ENCODE measurements at regions not wholly inside any gene's neighbourhood (a gene's known extent, or its start where the extent isn't known, plus 50 kb on each side); places are given as distances from the start of the nearest gene placed in this dataset.

DNA sequence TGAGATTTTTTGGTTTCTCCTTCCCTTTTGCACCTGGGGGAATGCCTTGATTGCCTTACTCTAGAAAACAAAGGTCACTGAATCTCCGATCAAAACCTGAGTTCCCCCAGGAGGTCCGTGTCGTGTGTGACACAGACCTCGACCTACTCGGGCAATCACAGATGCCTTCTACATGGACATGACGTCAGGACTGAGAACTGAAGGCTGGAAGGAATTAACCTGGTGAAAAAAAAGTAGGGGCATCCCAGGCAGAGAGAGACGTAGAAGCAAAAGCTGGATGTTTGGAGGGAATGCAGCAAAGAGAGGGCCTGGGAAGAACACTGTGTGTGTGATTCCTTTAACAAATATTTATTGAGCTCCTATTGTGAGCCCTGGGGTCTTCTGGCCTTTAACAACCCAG lies 178.0 kb downstream of the PRDM2 start:
- DNase-seq: no peak

DNA sequence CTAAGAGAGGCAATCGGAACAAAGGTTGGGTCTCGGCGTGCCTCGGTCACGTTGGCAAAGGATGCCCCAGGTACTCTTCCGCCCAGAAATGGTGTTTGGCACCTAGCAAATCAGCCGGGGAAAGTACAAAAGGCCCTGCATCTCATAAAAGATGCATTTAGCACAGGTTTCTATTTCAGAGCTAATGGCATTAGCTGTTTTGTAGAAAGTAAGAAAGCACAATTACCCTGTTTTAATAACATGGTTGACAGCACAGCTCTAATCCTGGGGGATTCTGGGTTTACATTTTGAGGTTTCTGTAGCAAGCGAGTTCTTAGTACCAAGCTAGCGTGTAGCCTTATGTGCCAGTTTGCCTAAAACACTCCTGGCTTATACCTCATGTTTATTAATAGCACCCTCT lies 178.5 kb downstream of the PRDM2 start:
- DNase-seq: no peak

DNA sequence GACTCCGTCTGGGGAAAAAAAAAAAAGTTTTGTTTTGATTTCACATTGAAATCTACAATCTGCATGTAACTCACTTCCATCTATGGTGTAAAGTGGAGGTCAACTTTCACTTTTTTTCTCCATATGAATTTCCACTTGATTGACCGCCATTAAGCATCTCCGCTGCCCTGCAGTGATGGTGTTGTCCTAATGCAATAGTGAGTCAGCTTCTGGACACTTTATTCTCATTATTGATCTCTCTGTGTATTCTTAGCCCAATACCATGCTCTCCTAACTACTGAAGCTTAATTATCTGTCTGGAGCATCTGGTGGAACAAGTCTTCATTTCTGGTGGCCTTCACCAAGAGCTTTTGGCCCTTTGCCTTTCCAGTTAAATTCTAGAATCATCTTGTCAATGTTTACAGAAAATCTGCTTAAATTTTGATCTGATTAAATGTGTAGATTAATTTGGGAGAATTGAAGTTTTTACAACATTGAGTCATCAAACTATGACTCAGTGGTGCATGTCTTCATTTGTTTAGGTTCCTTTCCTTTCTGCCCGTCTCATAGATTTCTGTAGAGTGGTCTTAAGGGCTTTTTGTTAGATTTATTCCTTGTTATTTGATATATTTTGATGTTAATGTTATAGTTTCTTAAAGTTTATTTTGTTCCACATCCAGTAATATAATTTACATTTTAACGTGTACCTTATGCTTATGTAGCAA lies 181.5 kb downstream of the PRDM2 start:
- no peak for DNase-seq

DNA sequence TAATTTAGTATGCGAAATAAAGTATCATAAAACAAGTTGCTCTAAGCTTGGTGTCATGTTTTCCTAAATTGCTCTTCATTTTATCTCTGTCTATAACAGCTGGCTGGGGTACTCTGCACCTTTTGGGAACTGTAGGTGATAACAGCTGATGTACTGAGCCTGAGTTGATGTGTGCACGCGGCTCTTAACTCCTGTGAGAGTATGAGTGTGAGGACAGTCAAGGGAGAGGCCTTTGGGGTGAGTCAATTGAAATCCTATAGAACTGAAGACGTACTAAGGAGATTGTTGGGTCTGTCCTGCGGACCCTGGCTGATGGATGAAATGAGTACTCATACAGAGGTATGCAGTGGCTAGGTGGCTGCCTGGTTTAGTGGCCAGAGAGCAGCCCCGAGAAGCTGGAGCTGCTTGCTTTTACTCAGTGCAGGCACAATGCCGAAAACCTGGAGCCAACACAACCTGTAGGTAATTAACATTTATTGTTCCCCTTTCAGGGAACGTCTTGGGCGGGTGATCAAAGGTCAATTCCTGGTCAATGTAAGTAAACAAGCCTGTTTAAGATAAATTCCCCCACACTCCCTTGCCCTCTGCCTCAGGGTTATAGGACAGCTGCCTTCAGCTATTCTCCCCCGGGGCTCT lies 188.5 kb downstream of the PRDM2 start:
- DNase-seq: no peak

DNA sequence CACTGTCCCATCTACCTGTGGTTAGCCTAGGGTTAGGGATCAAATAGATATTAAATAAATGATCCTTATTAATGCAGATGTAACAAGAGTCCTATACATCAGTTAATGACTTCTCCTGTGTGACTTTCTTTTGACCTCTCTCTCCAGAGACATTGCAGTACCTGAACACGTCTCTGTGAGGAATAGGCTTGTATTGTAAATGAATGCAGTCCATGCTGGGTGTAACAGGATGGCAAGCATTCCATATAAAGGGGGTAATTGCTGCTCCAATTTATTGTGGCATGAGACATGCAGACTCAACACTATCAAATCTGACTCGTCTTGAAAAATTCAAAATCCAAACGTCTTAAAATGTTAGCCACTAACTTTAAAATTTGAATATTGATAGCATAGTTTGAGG lies 189.5 kb downstream of the PRDM2 start:
- no peak for DNase-seq

DNA sequence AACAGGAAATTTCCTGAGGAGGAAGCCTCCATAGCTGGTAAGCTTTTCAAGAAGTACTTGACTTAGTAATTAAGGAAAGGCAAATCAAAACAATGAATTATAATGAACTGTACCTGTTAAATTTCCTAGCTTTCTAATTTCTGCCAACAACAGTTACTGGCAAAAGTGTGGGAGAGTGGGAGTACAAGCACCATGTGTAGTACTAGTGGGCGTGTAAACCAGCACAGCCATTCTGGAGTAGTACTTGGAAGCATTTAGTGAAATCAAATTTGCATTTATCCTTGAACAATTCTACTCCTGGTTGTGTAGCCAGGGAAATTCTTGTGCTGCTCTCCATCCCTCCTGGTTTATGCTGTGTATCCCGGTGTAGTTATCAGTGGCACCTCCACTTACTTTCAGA lies 190.8 kb downstream of the PRDM2 start:
- no peak for DNase-seq

DNA sequence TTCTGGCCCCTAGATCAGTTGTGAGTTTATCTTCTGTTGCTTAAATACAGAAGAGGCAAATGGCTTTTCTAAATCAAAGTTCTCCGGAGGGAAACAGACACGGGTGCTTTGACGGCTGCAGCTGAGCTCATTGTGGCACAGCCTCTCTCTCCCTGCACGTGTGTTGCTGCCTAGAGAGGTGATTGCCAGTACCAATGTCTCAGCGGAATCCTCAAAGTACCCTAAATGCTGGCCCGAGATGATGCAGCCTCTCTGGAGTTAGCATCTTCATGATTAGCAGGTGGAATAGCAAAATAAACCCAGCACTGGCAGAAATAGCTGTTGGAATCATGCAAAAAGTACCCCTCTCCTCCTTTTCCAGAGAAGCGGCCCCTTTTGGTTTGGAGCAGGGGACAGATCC lies 192.2 kb downstream of the PRDM2 start:
- DNase-seq: no peak

DNA sequence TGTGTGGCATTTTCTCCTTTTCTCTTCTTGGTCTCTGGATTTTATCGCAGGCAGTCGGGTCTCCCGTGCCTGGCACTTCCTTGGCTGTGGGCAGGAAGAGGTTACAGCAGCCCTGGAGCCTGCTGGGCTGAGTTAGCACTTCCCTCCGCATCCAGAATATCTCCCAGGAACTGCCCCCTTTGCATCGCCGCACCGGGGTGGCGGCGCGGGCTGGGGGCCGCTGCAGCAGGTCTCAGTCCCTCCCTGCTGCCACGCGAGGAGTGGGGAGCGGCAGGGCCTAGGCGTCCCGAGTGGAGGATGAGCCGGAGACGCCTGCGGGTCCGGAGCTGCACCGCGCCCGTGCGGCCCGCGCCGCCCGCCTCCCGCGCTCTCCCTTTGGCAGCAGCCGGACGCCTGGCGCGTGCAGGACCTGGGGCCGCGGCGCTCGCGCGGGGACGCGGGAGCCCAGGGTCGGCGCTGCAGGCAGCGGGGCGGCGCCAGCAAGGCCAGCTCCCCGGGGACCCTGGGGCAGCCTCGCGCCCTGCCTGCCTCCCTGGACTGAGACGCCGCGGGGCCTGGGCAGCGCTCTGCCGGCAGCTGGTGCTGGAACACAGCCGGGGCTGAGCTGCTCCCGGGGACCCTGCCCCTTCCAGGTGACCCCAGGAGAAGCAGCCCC lies 192.8 kb downstream of the PRDM2 start:
- no peak for DNase-seq

DNA sequence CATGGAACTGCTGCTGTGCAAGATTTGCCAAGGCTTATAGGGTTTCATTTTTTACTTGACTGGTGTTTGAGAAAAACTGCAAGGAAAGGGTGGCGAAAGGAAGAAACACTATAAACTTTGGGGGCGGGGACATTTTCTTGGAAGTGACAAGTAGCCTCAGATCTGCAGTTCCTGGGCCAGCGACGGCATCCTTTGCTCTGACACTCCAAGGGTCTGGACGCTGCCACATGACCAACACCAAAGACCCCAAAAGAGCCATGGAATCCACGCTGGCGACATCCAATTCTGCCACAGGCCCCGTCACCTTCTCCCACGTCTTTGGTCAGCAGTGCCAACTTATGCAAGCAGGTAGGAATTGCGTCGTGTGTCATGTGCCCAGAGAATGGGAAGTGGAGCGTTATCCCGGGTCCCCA lies 193.4 kb downstream of the PRDM2 start:
- DNase-seq: no peak

DNA sequence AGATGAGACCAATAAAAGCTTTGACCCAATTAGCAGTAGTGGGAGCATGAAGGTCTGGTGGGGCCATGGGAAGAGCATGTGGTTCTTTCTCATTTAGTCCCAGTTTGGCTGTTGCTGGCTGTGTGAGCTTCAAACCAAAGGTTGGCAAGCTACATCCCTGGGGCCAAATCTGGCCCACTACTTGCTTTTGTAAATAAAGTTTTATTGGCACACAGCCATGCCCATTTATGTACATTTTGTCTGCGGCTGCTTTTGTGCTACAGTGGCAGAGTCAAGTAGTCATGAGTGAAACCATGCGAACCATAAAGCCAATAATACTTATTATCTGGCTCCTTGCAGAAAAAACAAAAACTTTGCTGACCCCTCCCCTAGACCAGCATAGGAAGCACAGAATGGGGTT lies 196.9 kb downstream of the PRDM2 start:
- DNase-seq: no peak

DNA sequence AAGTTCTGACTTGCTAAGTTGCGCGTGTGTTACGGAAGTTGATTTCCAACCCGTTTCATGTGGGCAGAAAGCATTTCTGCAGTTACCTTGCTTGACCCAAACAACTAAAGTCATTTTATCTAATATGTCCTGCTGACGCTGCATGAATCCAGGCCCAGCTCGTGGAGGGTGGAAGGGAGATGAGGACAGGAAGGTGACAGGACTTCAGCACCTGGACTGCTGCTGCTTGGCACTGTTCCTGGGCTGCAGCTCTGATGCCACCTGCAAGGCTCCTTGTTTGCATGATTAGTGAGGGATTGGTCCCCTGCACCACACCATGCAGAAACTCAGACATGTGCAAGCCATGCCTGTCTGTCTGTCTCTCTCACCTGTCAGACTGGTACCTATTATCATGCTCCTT lies 198.4 kb downstream of the PRDM2 start:
- no peak for DNase-seq

DNA sequence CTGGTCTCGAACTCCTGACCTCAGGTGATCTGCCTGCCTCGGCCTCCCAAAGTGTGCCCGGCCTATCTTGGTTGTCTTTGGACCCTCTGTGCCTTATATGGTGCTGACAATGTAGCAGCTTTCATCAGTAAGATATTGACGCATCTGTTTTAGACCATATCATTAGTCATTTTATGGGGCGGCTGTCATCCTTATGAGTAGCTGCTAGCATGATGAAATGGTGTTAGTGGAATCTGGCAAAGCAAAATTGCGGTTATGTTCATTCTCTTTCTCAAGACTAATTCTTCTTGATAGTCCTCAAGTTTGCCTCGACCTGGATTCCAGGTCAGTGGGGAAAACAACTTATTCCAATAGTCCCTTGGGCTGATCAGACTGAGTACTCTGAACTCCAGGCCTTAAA lies 199.9 kb downstream of the PRDM2 start:
- no peak for DNase-seq

DNA sequence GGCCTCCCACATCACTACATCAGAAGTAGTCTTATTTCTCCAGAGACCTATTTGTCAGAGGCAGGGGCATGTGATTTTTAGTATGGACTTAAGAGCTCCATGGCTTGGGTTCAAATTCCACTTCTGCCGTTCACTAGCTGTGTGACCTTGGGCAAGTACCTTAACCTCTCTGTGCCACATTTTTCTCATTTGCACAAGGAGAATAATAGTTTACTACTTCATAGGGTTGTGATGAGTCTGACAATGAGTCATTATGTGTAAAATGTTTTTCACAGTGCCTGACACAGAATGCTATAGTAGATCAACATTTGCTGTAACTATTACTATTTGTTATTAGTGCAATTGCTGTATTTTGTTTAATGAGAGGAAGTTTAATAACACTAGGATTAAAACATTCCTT lies 200.6 kb downstream of the PRDM2 start:
- no peak for DNase-seq

DNA sequence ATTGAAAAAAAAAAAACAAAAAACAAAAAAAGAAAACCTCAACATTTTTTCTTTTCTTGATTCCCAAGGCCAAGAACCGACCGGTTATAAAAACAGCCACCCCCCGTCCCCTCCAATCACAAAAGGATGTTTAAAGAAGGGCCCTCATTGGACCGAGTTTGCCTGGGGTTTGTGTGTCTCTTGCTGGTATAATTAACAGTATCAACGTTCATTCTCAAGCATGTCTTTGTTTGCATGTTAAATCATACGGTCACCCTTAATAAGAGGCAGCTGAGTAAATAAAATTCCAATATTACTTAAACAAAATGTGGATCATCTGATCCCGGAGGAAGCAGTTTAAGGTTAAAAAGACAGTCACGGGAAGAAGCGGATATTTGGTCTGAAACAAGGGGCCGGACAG lies 201.1 kb downstream of the PRDM2 start:
- no peak for DNase-seq

DNA sequence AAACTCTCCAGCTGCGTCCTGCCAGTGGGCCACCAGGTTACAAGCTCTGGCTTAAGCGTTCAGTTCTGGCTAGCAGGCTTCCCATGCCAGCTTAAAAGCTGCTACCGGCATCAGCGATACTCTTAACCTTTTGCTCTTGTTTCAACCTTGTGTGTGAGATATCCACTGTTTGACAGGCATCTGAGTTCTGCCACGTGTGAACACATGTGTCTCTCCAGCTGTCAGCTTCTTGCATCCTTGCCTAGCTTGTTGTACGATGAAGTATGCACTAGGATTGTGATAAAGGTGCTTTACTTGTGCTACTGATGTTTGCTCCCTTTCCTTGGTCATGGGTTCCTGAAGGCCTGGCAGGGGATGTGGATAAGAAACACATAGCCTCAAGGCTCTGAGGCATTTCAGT lies 201.6 kb downstream of the PRDM2 start:
- DNase-seq: no peak

DNA sequence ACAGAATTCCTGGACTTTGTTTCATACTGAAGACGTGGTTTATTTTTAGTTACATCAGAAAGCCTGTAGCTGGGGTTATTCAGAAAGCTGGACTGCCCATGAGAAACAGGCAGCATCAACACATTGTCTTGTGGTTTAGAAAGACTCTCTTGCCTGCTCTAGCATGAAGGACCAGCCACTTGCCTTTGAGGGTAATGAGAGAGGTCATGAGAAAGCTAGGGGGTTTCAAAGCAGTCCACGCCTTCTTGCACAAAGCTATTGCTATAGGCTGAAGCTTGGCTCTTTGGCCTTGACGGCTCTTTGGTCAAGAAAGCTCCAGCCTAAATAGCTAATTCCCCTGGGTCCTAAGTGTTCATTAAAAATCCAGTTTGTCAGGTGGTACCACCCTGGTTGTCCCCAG lies 208.1 kb downstream of the PRDM2 start:
- DNase-seq: no peak

DNA sequence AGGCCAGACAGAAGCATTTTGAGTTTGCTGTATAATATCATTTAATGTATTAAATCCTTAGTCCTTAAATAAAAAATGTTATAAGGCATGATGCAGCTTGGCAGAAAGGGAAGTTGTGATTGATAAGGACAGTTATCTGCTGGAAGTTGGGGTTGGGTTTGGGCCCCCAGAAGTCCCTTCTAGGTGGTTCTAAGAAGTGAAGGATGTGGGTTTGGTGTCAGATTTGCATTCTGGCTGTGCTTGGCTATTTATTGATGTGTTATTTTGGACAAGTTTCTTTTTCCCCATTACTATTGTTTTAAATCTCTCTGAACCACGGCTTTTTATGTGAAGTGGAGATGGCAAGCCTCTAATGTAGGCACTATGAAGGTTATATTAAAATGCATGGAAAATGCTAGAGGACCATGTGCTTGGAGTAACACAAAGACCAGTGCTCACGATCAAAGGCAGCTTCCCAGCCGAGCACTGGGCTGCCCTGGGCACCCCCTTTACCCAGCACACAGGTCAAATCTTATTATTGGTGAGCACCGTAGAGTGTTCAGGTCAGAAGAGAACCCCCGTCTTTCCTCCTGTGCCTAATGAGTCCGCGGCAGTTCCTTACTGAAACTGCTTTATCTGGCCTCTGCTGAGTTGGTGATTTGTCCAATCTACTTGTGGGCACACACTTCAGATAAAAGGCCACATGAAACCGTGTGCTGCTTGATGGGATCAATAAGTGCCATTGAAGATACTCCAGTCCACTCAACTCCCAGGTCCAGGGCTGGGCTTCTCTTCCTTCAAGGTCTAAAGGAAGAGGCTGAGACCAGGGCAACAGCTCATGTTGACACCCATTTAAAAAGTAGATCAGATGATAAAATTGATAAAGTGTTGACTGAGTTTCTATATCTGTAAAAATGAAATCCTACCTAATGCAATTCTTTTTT lies 212.0 kb downstream of the PRDM2 start:
- no peak for DNase-seq

DNA sequence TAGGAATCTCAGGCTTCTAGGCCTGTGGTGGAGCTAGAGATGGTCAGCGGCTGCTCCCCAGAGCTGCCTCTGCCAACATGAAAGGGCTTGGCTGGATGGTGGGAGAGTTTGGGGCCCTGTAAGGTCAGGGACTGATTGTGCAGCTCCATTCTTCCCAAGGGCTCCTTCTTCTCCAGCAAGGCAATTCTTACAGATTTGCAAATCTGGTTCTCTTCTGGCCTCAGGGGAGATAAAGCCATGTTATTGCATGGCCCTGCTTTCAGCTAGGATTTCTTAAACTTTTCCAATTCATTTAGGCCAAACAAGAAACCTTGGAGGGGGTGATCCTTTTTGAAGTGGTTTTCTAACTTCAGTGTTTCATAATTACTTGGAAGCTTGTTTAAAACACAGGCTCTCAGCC lies 213.4 kb downstream of the PRDM2 start:
- DNase-seq: no peak

DNA sequence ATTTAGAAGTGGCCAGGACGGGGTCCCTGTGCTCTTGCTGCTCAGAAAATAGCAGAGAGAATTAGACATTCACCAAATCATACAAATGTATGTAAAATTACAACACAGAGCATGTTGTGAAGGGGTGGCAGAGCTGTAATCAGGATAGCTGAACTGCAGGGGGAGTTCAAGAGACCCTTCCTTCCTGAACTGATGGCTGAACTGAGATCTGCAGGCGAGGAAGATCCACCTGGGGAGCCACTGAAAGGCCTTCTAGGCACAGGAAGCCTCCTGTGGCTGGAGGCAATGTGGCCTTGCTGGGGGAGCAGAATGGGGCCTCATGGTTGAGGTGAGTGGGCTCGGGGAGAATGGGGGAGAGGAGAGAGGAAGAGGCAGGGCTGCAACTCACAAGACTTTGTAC lies 216.5 kb downstream of the PRDM2 start:
- DNase-seq: no peak

DNA sequence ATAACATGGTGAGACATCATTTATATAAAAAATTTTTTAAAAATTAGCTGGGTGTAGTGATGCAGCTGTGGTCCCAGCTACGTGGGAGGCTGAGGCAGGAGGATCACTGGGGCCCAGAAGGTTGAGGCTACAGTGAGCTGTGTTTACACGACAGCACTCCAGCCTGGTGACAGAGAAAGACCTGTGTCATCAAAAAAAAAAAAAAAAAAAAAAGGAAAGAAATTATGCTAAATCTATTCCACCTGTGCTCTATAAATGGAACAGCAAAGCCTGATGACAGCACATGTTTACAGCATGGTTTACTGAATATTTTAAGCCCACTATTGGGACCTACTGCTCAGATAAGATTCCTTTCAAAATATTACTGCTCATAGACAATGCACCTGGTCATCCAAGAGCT lies 217.6 kb downstream of the PRDM2 start:
- DNase-seq: no peak

DNA sequence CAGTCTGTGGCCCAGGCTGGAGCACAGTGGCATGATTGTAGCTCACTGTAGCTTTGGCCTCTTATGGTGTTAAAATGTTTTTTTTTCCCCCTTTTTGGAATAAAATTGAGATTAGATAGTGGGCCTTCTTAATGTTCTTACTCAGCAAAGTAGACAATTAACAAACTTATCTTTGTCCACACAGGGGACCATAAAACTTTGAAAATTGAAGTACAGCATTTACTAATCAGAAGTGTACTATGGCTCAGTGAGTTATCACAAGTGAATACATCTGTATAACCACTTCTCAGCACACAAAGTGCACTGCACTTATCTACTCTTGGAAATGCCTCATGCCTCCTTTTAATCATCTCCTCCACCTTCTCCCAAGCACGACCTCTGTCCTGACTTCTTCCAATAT lies 218.9 kb downstream of the PRDM2 start:
- DNase-seq: no peak

DNA sequence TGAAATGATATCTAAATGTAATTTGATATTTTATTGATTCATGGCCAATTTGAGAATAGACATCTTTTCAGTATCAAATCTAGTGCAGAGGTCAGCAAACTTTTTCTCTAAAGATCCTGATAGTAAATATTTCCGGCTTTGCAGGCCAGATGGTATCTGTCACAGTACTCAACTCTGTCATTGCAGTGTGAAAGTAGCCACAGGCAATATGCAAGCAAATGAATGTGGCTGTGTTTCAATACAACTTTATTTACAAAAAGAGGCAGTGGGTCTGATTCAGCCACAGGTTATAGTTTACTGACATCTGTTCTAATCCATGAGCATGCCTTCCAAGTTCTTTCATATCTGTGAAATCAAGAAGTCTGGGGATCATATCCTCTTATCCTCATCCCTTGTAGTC lies 221.2 kb downstream of the PRDM2 start:
- DNase-seq: no peak

DNA sequence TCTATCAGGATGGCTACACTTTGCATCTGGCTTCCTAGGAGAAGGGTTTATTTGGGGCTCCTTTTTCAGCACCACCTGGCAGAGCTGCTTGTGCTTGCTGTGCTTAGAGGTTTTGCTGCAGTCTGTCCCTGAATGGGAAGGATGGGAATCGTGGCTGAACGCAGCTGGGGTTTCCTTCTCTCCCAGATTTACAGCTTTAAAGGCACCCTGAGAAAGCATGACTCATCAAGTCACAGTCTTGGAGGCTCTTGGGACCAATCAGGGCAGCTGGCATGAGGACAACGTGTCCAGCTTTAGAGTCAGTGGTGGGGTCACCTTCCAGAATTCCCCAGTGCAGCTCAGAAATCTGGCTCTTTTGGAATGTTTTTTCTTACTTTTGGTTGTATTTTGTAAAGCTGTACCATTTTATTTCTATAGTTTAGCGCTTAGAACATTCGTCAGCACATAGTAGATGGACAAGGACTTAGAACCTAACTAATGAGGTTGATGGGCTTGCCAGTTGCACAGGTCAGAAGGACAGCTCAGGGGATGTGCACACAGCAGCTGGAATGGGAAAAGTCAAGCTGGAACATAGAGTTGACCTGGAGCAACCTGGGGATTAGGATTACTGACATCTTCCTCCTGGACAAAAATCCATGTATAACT lies 222.6 kb downstream of the PRDM2 start:
- no peak for DNase-seq

Data from DMS 273 treated with DMSO at 0.1 percent for 48 hours (cell line).